OCI-LY3 (cell line): ENCODE measurements at regions not wholly inside any gene's neighbourhood (a gene's known extent, or its start where the extent isn't known, plus 50 kb on each side); places are given as distances from the start of the nearest gene placed in this dataset.

Experiments used
- EZH2phosphoT487 ChIP-seq: fragments of 200-600 bp; shearing (Covaris generic); IDR thresholded peaks from 2 replicates; pipeline ENCODE4 v1.6.1; 2018; ENCODE audit warnings: antibody characterized with exemption, mixed run types, low read depth
- TF ChIP-seq, protein P1 (sequence below): fragments of 200-600, 300-600 bp; sonication (generic); IDR thresholded peaks from 2 replicates; pipeline ENCODE4 v1.5.1; 2014; ENCODE audit warnings: antibody characterized with exemption, low read length, low read depth

DNA sequence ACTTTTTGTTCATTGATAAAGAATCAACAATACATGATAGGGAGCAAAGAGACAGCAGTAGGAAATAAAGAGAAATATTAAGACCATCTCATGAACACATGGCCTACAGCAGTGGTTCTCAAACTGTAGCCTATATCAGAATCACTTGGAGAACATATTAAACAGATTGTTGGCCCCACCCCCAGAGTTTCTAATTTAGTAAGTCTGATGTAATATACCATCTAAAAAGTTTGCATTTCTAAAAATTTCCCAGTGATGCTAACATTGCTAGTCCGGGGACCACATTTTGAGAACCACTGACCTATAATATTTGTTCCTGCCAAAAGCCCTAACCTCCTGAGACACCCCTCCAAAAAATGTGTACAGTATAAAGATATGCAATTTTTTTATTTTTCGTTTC is 306.2 kb upstream of the NREP start:
- TF ChIP-seq, protein P1, sequence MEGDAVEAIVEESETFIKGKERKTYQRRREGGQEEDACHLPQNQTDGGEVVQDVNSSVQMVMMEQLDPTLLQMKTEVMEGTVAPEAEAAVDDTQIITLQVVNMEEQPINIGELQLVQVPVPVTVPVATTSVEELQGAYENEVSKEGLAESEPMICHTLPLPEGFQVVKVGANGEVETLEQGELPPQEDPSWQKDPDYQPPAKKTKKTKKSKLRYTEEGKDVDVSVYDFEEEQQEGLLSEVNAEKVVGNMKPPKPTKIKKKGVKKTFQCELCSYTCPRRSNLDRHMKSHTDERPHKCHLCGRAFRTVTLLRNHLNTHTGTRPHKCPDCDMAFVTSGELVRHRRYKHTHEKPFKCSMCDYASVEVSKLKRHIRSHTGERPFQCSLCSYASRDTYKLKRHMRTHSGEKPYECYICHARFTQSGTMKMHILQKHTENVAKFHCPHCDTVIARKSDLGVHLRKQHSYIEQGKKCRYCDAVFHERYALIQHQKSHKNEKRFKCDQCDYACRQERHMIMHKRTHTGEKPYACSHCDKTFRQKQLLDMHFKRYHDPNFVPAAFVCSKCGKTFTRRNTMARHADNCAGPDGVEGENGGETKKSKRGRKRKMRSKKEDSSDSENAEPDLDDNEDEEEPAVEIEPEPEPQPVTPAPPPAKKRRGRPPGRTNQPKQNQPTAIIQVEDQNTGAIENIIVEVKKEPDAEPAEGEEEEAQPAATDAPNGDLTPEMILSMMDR: no peak
- TF ChIP-seq EZH2phosphoT487: no peak
